ENCODE measurements at regions not wholly inside any gene's neighbourhood (a gene's known extent, or its start where the extent isn't known, plus 50 kb on each side); places are given as distances from the start of the nearest gene placed in this dataset.

DNA sequence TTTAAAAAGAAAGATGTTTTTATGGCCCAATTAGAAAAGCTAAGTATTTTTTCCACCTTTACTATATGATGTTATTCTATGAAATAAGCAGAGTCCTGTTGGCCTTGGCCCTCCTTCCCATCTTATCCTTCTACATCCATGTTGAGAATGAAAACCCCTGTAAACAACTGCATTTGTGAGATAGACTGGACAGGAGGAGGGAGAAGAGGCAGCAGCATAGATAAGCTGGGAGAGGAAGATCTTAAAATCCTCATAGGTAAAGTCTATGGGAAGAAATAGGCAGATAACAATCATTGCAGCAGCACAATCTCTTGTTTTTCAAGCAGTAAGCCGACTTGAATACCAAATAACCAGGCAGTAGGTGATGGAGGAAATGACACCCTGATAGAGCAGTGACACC lies 207.6 kb upstream of the PARD3B start:
- no peaks in the 10 kb centered on the region for H3K9me3 ChIP-seq (ENCODE audit: low read length)
- H3K36me3 ChIP-seq (ENCODE audit: insufficient read depth, low read length) = no peaks in the 10 kb centered on the region
- no peak for TF ChIP-seq EZH2 (IDR thresholded peaks at IDR 0.05; ENCODE audit: borderline replicate concordance, low read length)
- TF ChIP-seq CTCF (IDR thresholded peaks at IDR 0.05; ENCODE audit: low read length) = no peak
- no peaks in the 10 kb centered on the region for H3K27me3 ChIP-seq (ENCODE audit: insufficient read depth, low read length)
- no peaks in the 10 kb centered on the region for H3K9me2 ChIP-seq (ENCODE audit: low read depth, low read length)
- H3K27ac ChIP-seq (ENCODE audit: low read depth, low read length, poor library complexity, severe bottlenecking) = no peak overlapping the region
- no peaks in the 10 kb centered on the region for H3K79me2 ChIP-seq (ENCODE audit: insufficient read depth, low read length)
- H3K4me3 ChIP-seq (ENCODE audit: low read depth, low read length, poor library complexity, severe bottlenecking) = no peak overlapping the region
- no peak overlapping the region for H2AFZ ChIP-seq (ENCODE audit: low read length)
- H3K4me2 ChIP-seq (ENCODE audit: low read length) = no peak overlapping the region
- H3K4me1 ChIP-seq (ENCODE audit: insufficient read depth, low read length, severe bottlenecking) = no peaks in the 10 kb centered on the region
- H4K20me1 ChIP-seq (ENCODE audit: insufficient read depth, low read length) = no peaks in the 10 kb centered on the region
- no peak overlapping the region for H3K9ac ChIP-seq (ENCODE audit: low read length)
- H3F3A ChIP-seq (ENCODE audit: insufficient read depth, low read length) = no peaks in the 10 kb centered on the region

DNA sequence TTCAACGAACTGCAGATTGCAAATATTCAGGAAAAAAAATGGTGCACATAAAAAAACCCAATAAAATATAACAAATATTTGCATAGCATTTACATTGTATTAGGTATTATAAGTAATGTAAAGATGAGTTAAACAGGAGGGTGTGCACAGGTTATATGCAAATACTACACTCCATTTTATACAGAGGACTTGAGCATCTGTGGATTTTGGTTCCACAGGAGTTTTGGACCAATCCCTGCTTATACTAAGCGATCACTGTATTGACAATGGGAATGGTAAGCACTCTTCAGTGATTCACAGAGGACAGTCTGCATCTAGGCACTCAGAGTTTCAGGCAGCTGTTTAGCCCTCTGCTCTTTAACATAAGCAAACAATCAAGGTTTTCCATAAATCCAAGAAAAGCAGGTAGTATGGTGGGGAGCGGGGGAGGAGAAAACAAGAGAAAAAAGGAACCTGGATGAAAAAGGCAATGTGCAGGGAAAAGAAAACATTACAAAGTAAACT lies 206.0 kb upstream of the PARD3B start:
- H3K79me2 ChIP-seq (ENCODE audit: insufficient read depth, low read length) = no peaks in the 10 kb centered on the region
- no peak overlapping the region for H3K4me3 ChIP-seq (ENCODE audit: low read depth, low read length, poor library complexity, severe bottlenecking)
- no peak overlapping the region for H3K9ac ChIP-seq (ENCODE audit: low read length)
- no peaks in the 10 kb centered on the region for H4K20me1 ChIP-seq (ENCODE audit: insufficient read depth, low read length)
- no peaks in the 10 kb centered on the region for H3K9me2 ChIP-seq (ENCODE audit: low read depth, low read length)
- H3F3A ChIP-seq (ENCODE audit: insufficient read depth, low read length) = no peaks in the 10 kb centered on the region
- H3K27ac ChIP-seq (ENCODE audit: low read depth, low read length, poor library complexity, severe bottlenecking) = no peak overlapping the region
- H3K36me3 ChIP-seq (ENCODE audit: insufficient read depth, low read length) = no peaks in the 10 kb centered on the region
- H3K27me3 ChIP-seq (ENCODE audit: insufficient read depth, low read length) = no peaks in the 10 kb centered on the region
- no peak overlapping the region for H3K4me2 ChIP-seq (ENCODE audit: low read length)
- no peaks in the 10 kb centered on the region for H3K4me1 ChIP-seq (ENCODE audit: insufficient read depth, low read length, severe bottlenecking)
- no peaks in the 10 kb centered on the region for H3K9me3 ChIP-seq (ENCODE audit: low read length)
- TF ChIP-seq EZH2 (IDR thresholded peaks at IDR 0.05; ENCODE audit: borderline replicate concordance, low read length) = no peak
- H2AFZ ChIP-seq (ENCODE audit: low read length) = no peak overlapping the region

DNA sequence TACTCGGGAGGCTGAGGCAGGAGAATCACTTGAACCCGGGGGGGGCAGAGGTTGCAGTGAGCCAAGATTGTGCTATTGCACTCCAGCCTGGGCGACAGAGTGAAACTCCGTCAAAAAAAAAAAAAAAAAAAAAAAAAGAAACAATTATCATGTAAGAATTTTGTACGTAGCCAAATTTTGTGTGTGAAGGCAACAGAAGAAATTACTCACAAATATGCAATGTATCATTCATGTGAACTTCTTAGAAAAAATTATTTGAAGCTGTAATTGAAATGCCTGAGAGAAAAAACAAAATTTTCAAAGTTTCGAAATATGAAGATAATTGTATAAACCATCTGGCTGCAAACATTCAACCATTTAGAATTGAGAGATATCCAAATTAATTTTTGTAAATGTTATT lies 204.8 kb upstream of the PARD3B start:
- Histone ChIP-seq H3K27ac (ENCODE audit: low read depth, low read length, poor library complexity, severe bottlenecking) (no peak overlapping the region), H4K20me1 (ENCODE audit: insufficient read depth, low read length) (no peaks in the 10 kb centered on the region), H3K27me3 (ENCODE audit: insufficient read depth, low read length) (no peaks in the 10 kb centered on the region)

More for the DNA sequence above, 204.8 kb upstream of the PARD3B start:
- H3K4me2 ChIP-seq (ENCODE audit: low read length) = no peak overlapping the region
- no peaks in the 10 kb centered on the region for H3K9me3 ChIP-seq (ENCODE audit: low read length)
- no peaks in the 10 kb centered on the region for H3K79me2 ChIP-seq (ENCODE audit: insufficient read depth, low read length)
- no peaks in the 10 kb centered on the region for H3K9me2 ChIP-seq (ENCODE audit: low read depth, low read length)
- no peak for TF ChIP-seq CTCF (IDR thresholded peaks at IDR 0.05; ENCODE audit: low read length)
- no peak for TF ChIP-seq EZH2 (IDR thresholded peaks at IDR 0.05; ENCODE audit: borderline replicate concordance, low read length)
- no peak overlapping the region for H3K4me3 ChIP-seq (ENCODE audit: low read depth, low read length, poor library complexity, severe bottlenecking)
- H3K36me3 ChIP-seq (ENCODE audit: insufficient read depth, low read length) = no peaks in the 10 kb centered on the region
- no peak overlapping the region for H2AFZ ChIP-seq (ENCODE audit: low read length)
- no peaks in the 10 kb centered on the region for H3K4me1 ChIP-seq (ENCODE audit: insufficient read depth, low read length, severe bottlenecking)
- H3K9ac ChIP-seq (ENCODE audit: low read length) = no peak overlapping the region
- H3F3A ChIP-seq (ENCODE audit: insufficient read depth, low read length) = no peaks in the 10 kb centered on the region
